GM12872 (cell line): ENCODE measurements at regions not wholly inside any gene's neighbourhood (a gene's known extent, or its start where the extent isn't known, plus 50 kb on each side); places are given as distances from the start of the nearest gene placed in this dataset.

Source experiments
- CTCF ChIP-seq: IDR thresholded peaks from 3 replicates; pipeline ENCODE4 v1.5.1; 2011; ENCODE audit warnings: low read depth, mild to moderate bottlenecking, low read length, moderate library complexity; ENCODE audit not compliant: insufficient read depth

- TF ChIP-seq CTCF = no peak
Measured at GRCh38 chr11:69580529-69580928, 60.4 kb upstream of the CCND1 start.

- TF ChIP-seq CTCF = no peak
Measured at GRCh38 chr11:69582756-69583467, 58.0 kb upstream of the CCND1 start.

- no peak for TF ChIP-seq CTCF
Measured at GRCh38 chr11:69584160-69584559, 56.8 kb upstream of the CCND1 start.

- no peak for TF ChIP-seq CTCF
Measured at GRCh38 chr11:69585385-69585784, 55.6 kb upstream of the CCND1 start.

GRCh38 chr11:69587454-69588090 lies 53.4 kb upstream of the CCND1 start:
- no peak for TF ChIP-seq CTCF

- no peak for TF ChIP-seq CTCF
Measured at GRCh38 chr11:69588270-69588669, 52.7 kb upstream of the CCND1 start.
